Loucy (cell line): ENCODE measurements at regions not wholly inside any gene's neighbourhood (a gene's known extent, or its start where the extent isn't known, plus 50 kb on each side); places are given as distances from the start of the nearest gene placed in this dataset.

Experiments used
- EZH2phosphoT487 ChIP-seq: fragments of 200-600 bp; IDR thresholded peaks from 2 replicates; pipeline ENCODE4 v1.6.1; 2018; ENCODE audit warnings: antibody characterized with exemption, mild to moderate bottlenecking, moderate library complexity, borderline replicate concordance
- TF ChIP-seq, protein P1 (sequence below): fragments of 200-600 bp; sonication (generic); conservative IDR thresholded peaks from 2 replicates; pipeline ENCODE4 v1.5.1; 2014; ENCODE audit warnings: mild to moderate bottlenecking, antibody characterized with exemption, low read length

DNA sequence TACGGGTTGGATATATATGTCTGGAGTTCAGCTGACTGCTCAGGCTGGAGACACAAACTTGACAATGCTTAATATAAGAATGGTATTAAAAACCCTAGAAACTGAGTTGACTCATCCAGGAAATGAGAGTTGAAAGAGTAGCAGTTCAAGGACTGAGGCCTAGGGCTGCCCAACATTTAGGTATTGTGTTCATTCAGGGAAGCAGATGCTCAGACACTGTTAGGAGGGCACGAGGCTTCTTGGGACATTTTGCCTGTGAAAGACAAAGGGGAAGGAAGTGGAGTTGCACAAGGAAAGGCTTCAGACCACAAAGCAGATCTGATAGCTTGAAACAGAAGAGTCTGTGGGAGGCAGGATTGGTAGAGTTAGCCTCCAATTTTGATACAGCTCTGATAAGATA lies 52.0 kb upstream of the HS3ST1 start:
- TF ChIP-seq, protein P1, sequence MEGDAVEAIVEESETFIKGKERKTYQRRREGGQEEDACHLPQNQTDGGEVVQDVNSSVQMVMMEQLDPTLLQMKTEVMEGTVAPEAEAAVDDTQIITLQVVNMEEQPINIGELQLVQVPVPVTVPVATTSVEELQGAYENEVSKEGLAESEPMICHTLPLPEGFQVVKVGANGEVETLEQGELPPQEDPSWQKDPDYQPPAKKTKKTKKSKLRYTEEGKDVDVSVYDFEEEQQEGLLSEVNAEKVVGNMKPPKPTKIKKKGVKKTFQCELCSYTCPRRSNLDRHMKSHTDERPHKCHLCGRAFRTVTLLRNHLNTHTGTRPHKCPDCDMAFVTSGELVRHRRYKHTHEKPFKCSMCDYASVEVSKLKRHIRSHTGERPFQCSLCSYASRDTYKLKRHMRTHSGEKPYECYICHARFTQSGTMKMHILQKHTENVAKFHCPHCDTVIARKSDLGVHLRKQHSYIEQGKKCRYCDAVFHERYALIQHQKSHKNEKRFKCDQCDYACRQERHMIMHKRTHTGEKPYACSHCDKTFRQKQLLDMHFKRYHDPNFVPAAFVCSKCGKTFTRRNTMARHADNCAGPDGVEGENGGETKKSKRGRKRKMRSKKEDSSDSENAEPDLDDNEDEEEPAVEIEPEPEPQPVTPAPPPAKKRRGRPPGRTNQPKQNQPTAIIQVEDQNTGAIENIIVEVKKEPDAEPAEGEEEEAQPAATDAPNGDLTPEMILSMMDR: no peak
- no peak for TF ChIP-seq EZH2phosphoT487
